KOPT-K1 (cell line): ENCODE measurements at regions not wholly inside any gene's neighbourhood (a gene's known extent, or its start where the extent isn't known, plus 50 kb on each side); places are given as distances from the start of the nearest gene placed in this dataset.

Experiments used
- H3K27ac ChIP-seq: fragments of 200-600 bp; sonication (generic); 2 replicates; pipeline ENCODE4 v1.5.1; 2016; ENCODE audit warnings: antibody characterized with exemption, mild to moderate bottlenecking, low read depth, low read length; ENCODE audit not compliant: poor library complexity, severe bottlenecking
- H3K36me3 ChIP-seq: fragments of 200-600 bp; sonication (generic); 2 replicates; pipeline ENCODE4 v1.5.1; 2017; ENCODE audit warnings: antibody characterized with exemption, mild to moderate bottlenecking, low read length, moderate library complexity; ENCODE audit not compliant: insufficient read depth
- H3K9me3 ChIP-seq: fragments of 200-600 bp; sonication (generic); 2 replicates; pipeline ENCODE4 v1.5.1; 2017; ENCODE audit warnings: antibody characterized with exemption, low read length, mild to moderate bottlenecking; ENCODE audit not compliant: insufficient read depth, poor library complexity, severe bottlenecking

- Histone ChIP-seq H3K27ac (no peak overlapping the region), H3K36me3 (no peaks in the 10 kb centered on the region), H3K9me3 (no peaks in the 10 kb centered on the region)
These were observed 235.0 kb downstream of the ATP23 start for GRCh38 chr12:58176296-58176869.

GRCh38 chr12:58177366-58177765 lies 236.0 kb downstream of the ATP23 start:
- Histone ChIP-seq H3K27ac (no peak overlapping the region), H3K9me3 (no peaks in the 10 kb centered on the region), H3K36me3 (no peaks in the 10 kb centered on the region)

- Histone ChIP-seq H3K36me3 (no peaks in the 10 kb centered on the region), H3K9me3 (peaks cover 8% of the 10 kb centered on the region), H3K27ac (no peak overlapping the region)
These were observed 242.8 kb downstream of the ATP23 start for GRCh38 chr12:58184212-58184611.

GRCh38 chr12:58186401-58186800 lies 245.0 kb downstream of the ATP23 start:
- H3K9me3 ChIP-seq: peaks cover 8% of the 10 kb centered on the region
- H3K36me3 ChIP-seq: no peaks in the 10 kb centered on the region
- H3K27ac ChIP-seq: no peak overlapping the region

- peaks cover 8% of the 10 kb centered on the region for H3K9me3 ChIP-seq
- no peak overlapping the region for H3K27ac ChIP-seq
- no peaks in the 10 kb centered on the region for H3K36me3 ChIP-seq
These were observed 245.5 kb downstream of the ATP23 start for GRCh38 chr12:58186914-58187313.

- Histone ChIP-seq H3K27ac (no peak overlapping the region), H3K9me3 (peaks cover 8% of the 10 kb centered on the region)
These were observed 247.7 kb downstream of the ATP23 start for GRCh38 chr12:58189030-58189429.

GRCh38 chr12:58189893-58190292 lies 248.5 kb downstream of the ATP23 start:
- no peak overlapping the region for H3K27ac ChIP-seq
- H3K9me3 ChIP-seq: peaks cover 8% of the 10 kb centered on the region

More at GRCh38 chr12:58189030-58189429, 247.7 kb downstream of the ATP23 start:
- no peaks in the 10 kb centered on the region for H3K36me3 ChIP-seq

GRCh38 chr12:58190618-58191017 lies 249.3 kb downstream of the ATP23 start:
- Histone ChIP-seq H3K9me3 (peaks cover 8% of the 10 kb centered on the region), H3K36me3 (no peaks in the 10 kb centered on the region), H3K27ac (no peak overlapping the region)

More at GRCh38 chr12:58189893-58190292, 248.5 kb downstream of the ATP23 start:
- H3K36me3 ChIP-seq: no peaks in the 10 kb centered on the region

GRCh38 chr12:58196971-58197370 lies 255.6 kb downstream of the ATP23 start:
- Histone ChIP-seq H3K27ac (no peak overlapping the region), H3K9me3 (no peaks in the 10 kb centered on the region), H3K36me3 (no peaks in the 10 kb centered on the region)

GRCh38 chr12:58202933-58203718 lies 261.8 kb downstream of the ATP23 start:
- Histone ChIP-seq H3K9me3 (no peaks in the 10 kb centered on the region), H3K36me3 (no peaks in the 10 kb centered on the region), H3K27ac (no peak overlapping the region)

GRCh38 chr12:58204071-58204470 lies 262.7 kb downstream of the ATP23 start:
- H3K36me3 ChIP-seq: no peaks in the 10 kb centered on the region
- H3K9me3 ChIP-seq: no peaks in the 10 kb centered on the region
- H3K27ac ChIP-seq: no peak overlapping the region

GRCh38 chr12:58206876-58207275 lies 265.5 kb downstream of the ATP23 start:
- no peak overlapping the region for H3K27ac ChIP-seq
- H3K9me3 ChIP-seq: no peaks in the 10 kb centered on the region
- H3K36me3 ChIP-seq: no peaks in the 10 kb centered on the region

- H3K27ac ChIP-seq: no peak overlapping the region
- H3K9me3 ChIP-seq: no peaks in the 10 kb centered on the region
- no peaks in the 10 kb centered on the region for H3K36me3 ChIP-seq
These were observed 269.8 kb downstream of the ATP23 start for GRCh38 chr12:58211211-58211610.

- Histone ChIP-seq H3K27ac (no peak overlapping the region), H3K9me3 (no peaks in the 10 kb centered on the region), H3K36me3 (no peaks in the 10 kb centered on the region)
These were observed 275.8 kb downstream of the ATP23 start for GRCh38 chr12:58217130-58217529.

GRCh38 chr12:58224536-58225105 lies 283.3 kb downstream of the ATP23 start:
- Histone ChIP-seq H3K27ac (no peak overlapping the region), H3K36me3 (no peaks in the 10 kb centered on the region), H3K9me3 (no peaks in the 10 kb centered on the region)
